Right lobe of liver (tissue), 6 donors: ENCODE measurements at regions not wholly inside any gene's neighbourhood (a gene's known extent, or its start where the extent isn't known, plus 50 kb on each side); places are given as distances from the start of the nearest gene placed in this dataset.

Experiments
- ATAC-seq, 4 donors: fragments of 200-7000 bp; cut with Tn5 transposase; one replicate each; pipeline ENCODE4 v1.9.1; 2020; ENCODE audit warnings: mild to moderate bottlenecking in 4 of 4, moderate library complexity in 4 of 4
- DNase-seq, 3 donors: peaks; one replicate each; pipeline ENCODE4 v3.0.0-alpha.2; 2020
- H3K27ac ChIP-seq, 3 donors: fragments of 200-600 bp; one replicate each; pipeline ENCODE4 v1.8.0; 2022
- H3K27me3 ChIP-seq, 2 donors: fragments of 200-600 bp; one replicate each; pipeline ENCODE4 v1.8.0; 2022
- H3K36me3 ChIP-seq, 4 donors: fragments of 200-600 bp; sonication (generic) in 1 of 4; one replicate each; pipeline versions ENCODE4 v1.5.1 to v1.8.0; 2017 to 2022; ENCODE audit warnings: control low read depth in 1 of 4
- H3K4me1 ChIP-seq, 4 donors: fragments of 200-600 bp; sonication (generic) in 1 of 4; one replicate each; pipeline versions ENCODE4 v1.5.1 to v1.8.0; 2017 to 2022; ENCODE audit warnings: control low read depth in 1 of 4
- H3K4me3 ChIP-seq, 3 donors: fragments of 200-600 bp; one replicate each; pipeline ENCODE4 v1.8.0; 2022
- H3K9me3 ChIP-seq, 4 donors: fragments of 200-600 bp; sonication (generic) in 1 of 4; one replicate each; pipeline versions ENCODE4 v1.5.1 to v1.8.0; 2017 to 2022; ENCODE audit warnings: control low read depth in 1 of 4
- CTCF ChIP-seq, 4 donors: fragments of 200-600 bp in 3 of 4; fragments of 450-650 bp in 1 of 4; IDR thresholded peaks; one replicate each; pipeline versions ENCODE4 v1.5.1 to v1.8.0; 2016 to 2022; ENCODE audit warnings: antibody characterized with exemption in 4 of 4, mild to moderate bottlenecking in 2 of 4
- POLR2A ChIP-seq: fragments of 450-650 bp; IDR thresholded peaks from one replicate; pipeline ENCODE4 v1.6.1; 2017; ENCODE audit warnings: antibody characterized with exemption, mild to moderate bottlenecking
- WGBS: methylation state at CpG from one replicate; pipeline ENCODE4 v1.1.6; 2018; ENCODE audit warnings: low coverage, low lambda C conversion rate; ENCODE audit not compliant: insufficient coverage; ENCODE audit errors: missing lambda C conversion rate; 5-methylcytosine and 5-hydroxymethylcytosine counted together
- intact Hi-C, 2 donors: fragments of 100-400 bp; cut with DNase I; formaldehyde crosslinking; loops; one replicate each; pipeline versions ENCODE4 v1.11.2 to v1.14.1; 2022
- donor health status: DM: no; HTN: yes; CAD: no.
- donor health status: DM: no; HTN: no; CAD: no.
- donor health status: DM: no; HTN: no; CAD: no.
- donor health status: DM: no; HTN: yes; CAD: no.
- donor health status: DM: no; HTN: yes; CAD: no.

GRCh38 chr2:118197011-118197675, 108.9 kb downstream of the INSIG2 start:
- Histone ChIP-seq H3K4me1 (no peaks in the 10 kb centered on the region), H3K27me3 (no peaks in the 10 kb centered on the region), H3K27ac (no peak overlapping the region), H3K9me3 (no peaks in the 10 kb centered on the region), H3K4me3 (no peak overlapping the region), H3K36me3 (no peaks in the 10 kb centered on the region)
- DNase-seq = no peak
- 31% methylated on average over 2 of the region's 2 CpGs for WGBS
- TF ChIP-seq CTCF (IDR thresholded peaks at IDR 0.05) = no peak
- TF ChIP-seq POLR2A = no peak
- intact Hi-C loops = no loop called here
- ATAC-seq = peak; percentile 35 to 60 (median 46)

DNA sequence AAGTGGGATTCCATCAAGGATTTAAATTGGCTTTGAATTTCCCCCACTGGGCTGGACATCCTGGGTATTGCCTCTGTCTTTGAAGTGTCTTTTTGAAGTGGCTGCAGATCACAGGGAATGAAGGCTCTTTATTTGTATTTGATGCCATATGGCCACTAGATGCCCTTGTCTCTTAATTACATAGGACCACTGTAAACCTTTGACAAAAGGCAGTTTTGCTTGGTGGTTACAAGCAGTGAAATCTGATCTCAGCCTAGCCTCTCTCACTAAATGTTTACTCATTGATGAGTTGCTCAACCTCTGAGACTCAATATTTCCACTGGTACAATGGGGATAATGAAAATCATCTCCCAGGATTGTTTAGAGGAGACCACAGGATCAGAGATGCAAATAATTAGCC, 102.2 kb downstream of the INSIG2 start:
- TF ChIP-seq CTCF (IDR thresholded peaks at IDR 0.05) (no peak), POLR2A (no peak)
- Histone ChIP-seq H3K4me3 (no peak overlapping the region), H3K27me3 (no peaks in the 10 kb centered on the region), H3K27ac (no peak overlapping the region), H3K36me3 (no peaks in the 10 kb centered on the region), H3K9me3 (no peaks in the 10 kb centered on the region), H3K4me1 (no peaks in the 10 kb centered on the region)
- intact Hi-C loops = no loop called here
- ATAC-seq (no peak), DNase-seq (no peak)

DNA sequence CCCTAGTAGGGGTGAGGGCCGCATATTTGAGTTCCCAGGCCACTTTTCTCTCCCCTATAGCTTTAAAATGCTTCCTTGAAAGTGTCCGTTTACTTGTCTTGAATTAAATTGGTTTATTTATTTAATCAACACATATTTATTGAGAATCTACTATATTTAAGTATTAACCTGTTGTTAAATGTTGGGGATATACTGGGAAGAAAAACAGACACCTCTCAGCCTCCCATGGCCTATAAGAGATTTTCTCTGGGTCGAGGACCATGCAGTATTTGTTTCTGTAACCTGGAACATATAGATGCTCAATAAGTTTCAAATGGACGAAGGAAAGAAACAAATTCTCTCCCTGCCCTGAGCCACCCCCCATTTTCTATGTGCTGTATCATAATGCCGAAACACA, 98.6 kb downstream of the INSIG2 start:
- DNase-seq (no peak), ATAC-seq (no peak)
- Histone ChIP-seq H3K9me3 (no peaks in the 10 kb centered on the region), H3K27me3 (no peaks in the 10 kb centered on the region), H3K4me3 (peak overlapping the region; percentile 53 to 68 (median 66)), H3K4me1 (no peaks in the 10 kb centered on the region), H3K27ac (peak overlapping the region; percentile 83 to 87 (median 84)), H3K36me3 (no peaks in the 10 kb centered on the region)
- 81% methylated on average over 5 of the region's 5 CpGs for WGBS
- intact Hi-C loops = no loop called here
- TF ChIP-seq POLR2A = no peak

- ATAC-seq (peak; percentile 90 to 97 (median 95)), DNase-seq (peak; percentile 91 to 93 (median 91))
- Histone ChIP-seq H3K27me3 (no peaks in the 10 kb centered on the region), H3K4me3 (peak overlapping the region; percentile 53 to 68 (median 66)), H3K36me3 (no peaks in the 10 kb centered on the region), H3K27ac (peak overlapping the region; percentile 83 to 87 (median 84)), H3K4me1 (no peaks in the 10 kb centered on the region), H3K9me3 (no peaks in the 10 kb centered on the region)
- TF ChIP-seq POLR2A (peak; percentile 78), CTCF (IDR thresholded peaks at IDR 0.05) (no peak)
- 3% methylated on average over 39 of the region's 52 CpGs for WGBS
- intact Hi-C loops = no loop called here
Measured at GRCh38 chr2:118186110-118186857, 98.0 kb downstream of the INSIG2 start.
